PC-9 (cell line): ENCODE measurements at regions not wholly inside any gene's neighbourhood (a gene's known extent, or its start where the extent isn't known, plus 50 kb on each side); places are given as distances from the start of the nearest gene placed in this dataset.

Experiments used
- BruUV-seq: library from RNA; stranded (reverse); fragments of 400-500 nt; replicated peaks from 2 replicates; lab custom pipeline; 2021; lab: Mats Ljungman, UMichigan
- CTCF ChIA-PET: fragments of 300-600 bp; sonication (Branson Sonifier 250); formaldehyde crosslinking; loops from one replicate; lab custom pipeline; 2022; ENCODE audit warnings: antibody characterized with exemption; lab: Charles Lee
- POLR2A ChIA-PET: fragments of 300-600 bp; sonication (Branson Sonifier 250); formaldehyde crosslinking; loops from one replicate; lab custom pipeline; 2022; ENCODE audit warnings: antibody characterized with exemption; ENCODE audit not compliant: unreplicated experiment; lab: Charles Lee
- DNase-seq, 2 experiments: peaks; one replicate each; pipeline versions ENCODE4 v3.0.0 to v3.0.0-alpha.2; 2015 to 2022; ENCODE audit warnings: mixed read lengths in 1 of 2
- H2AFZ ChIP-seq: fragments of 200-600 bp; sonication (generic); 2 replicates; pipeline ENCODE4 v1.8.1; 2017; ENCODE audit warnings: antibody characterized with exemption
- H3F3A ChIP-seq: fragments of 200-600 bp; sonication (generic); 2 replicates; pipeline ENCODE4 v1.8.1; 2017; ENCODE audit warnings: antibody characterized with exemption, mild to moderate bottlenecking, low read depth; ENCODE audit not compliant: insufficient read depth
- H3K27ac ChIP-seq: fragments of 200-600 bp; sonication (generic); 2 replicates; pipeline ENCODE4 v1.6.1; 2016; ENCODE audit warnings: mixed run types
- H3K27me3 ChIP-seq: fragments of 200-600 bp; sonication (generic); 2 replicates; pipeline ENCODE4 v1.6.1; 2016; ENCODE audit warnings: low read depth, mixed run types; ENCODE audit not compliant: insufficient read depth
- H3K36me3 ChIP-seq: fragments of 200-600 bp; sonication (generic); 2 replicates; pipeline ENCODE4 v1.6.1; 2016; ENCODE audit warnings: low read depth, mixed run types
- H3K4me1 ChIP-seq: fragments of 200-600 bp; sonication (generic); replicated peaks from 2 replicates; pipeline ENCODE4 v1.6.1; 2016; ENCODE audit warnings: mixed run types; ENCODE audit not compliant: insufficient read depth
- H3K4me2 ChIP-seq: fragments of 200-600 bp; sonication (generic); 2 replicates; pipeline ENCODE4 v1.6.1; 2017; ENCODE audit warnings: mixed run types
- H3K4me3 ChIP-seq: fragments of 200-600 bp; sonication (generic); 2 replicates; pipeline ENCODE4 v1.6.1; 2016; ENCODE audit warnings: mixed run types
- H3K79me2 ChIP-seq: fragments of 200-600 bp; sonication (generic); 2 replicates; pipeline ENCODE4 v1.6.1; 2017; ENCODE audit warnings: low read depth, mixed run types
- H3K9me2 ChIP-seq: fragments of 200-600 bp; sonication (generic); 2 replicates; pipeline ENCODE4 v1.8.1; 2017; ENCODE audit warnings: mild to moderate bottlenecking; ENCODE audit not compliant: insufficient read depth
- H3K9me3 ChIP-seq: fragments of 200-600 bp; sonication (generic); 2 replicates; pipeline ENCODE4 v1.8.1; 2016; ENCODE audit warnings: low read depth; ENCODE audit not compliant: insufficient read depth
- H4K20me1 ChIP-seq: fragments of 200-600 bp; sonication (generic); 2 replicates; pipeline ENCODE4 v1.8.1; 2017; ENCODE audit not compliant: insufficient read depth
- EZH2 ChIP-seq: fragments of 200-600 bp; sonication (generic); IDR thresholded peaks from 2 replicates; pipeline ENCODE4 v1.8.0; 2017; ENCODE audit warnings: antibody characterized with exemption, low read depth
- intact Hi-C: fragments of 100-400 bp; cut with micrococcal nuclease; formaldehyde crosslinking; loops from one replicate; pipeline ENCODE4 v1.10.0; 2022; ENCODE audit not compliant: unreplicated experiment
- TF ChIP-seq, protein P1 (sequence below): fragments of 200-600 bp; sonication (generic); conservative IDR thresholded peaks from 2 replicates; pipeline ENCODE4 v1.6.1; 2017; ENCODE audit warnings: mixed run types, antibody characterized with exemption, mild to moderate bottlenecking, moderate library complexity

GRCh38 chr11:128181088-128181480, 406.3 kb downstream of the ETS1 start:
- DNase-seq = no peak
- no TSS peak for BruUV-seq
- Histone ChIP-seq H3K9me3 (peaks cover 11% of the 10 kb centered on the region), H3K4me3 (no peak overlapping the region), H3K36me3 (no peaks in the 10 kb centered on the region), H3F3A (no peaks in the 10 kb centered on the region), H3K4me1 (peaks cover 14% of the 10 kb centered on the region; the same call in 1 of the 2 replicates), H3K79me2 (no peaks in the 10 kb centered on the region), H2AFZ (no peak overlapping the region), H3K27me3 (no peaks in the 10 kb centered on the region), H3K9me2 (no peaks in the 10 kb centered on the region), H4K20me1 (no peaks in the 10 kb centered on the region), H3K27ac (peak overlapping the region; percentile 44; the same call in 1 of the 2 replicates), H3K4me2 (peak overlapping the region; percentile 24)
- ChIA-PET POLR2A (no interaction called here), CTCF (no interaction called here)
- TF ChIP-seq, protein P1, sequence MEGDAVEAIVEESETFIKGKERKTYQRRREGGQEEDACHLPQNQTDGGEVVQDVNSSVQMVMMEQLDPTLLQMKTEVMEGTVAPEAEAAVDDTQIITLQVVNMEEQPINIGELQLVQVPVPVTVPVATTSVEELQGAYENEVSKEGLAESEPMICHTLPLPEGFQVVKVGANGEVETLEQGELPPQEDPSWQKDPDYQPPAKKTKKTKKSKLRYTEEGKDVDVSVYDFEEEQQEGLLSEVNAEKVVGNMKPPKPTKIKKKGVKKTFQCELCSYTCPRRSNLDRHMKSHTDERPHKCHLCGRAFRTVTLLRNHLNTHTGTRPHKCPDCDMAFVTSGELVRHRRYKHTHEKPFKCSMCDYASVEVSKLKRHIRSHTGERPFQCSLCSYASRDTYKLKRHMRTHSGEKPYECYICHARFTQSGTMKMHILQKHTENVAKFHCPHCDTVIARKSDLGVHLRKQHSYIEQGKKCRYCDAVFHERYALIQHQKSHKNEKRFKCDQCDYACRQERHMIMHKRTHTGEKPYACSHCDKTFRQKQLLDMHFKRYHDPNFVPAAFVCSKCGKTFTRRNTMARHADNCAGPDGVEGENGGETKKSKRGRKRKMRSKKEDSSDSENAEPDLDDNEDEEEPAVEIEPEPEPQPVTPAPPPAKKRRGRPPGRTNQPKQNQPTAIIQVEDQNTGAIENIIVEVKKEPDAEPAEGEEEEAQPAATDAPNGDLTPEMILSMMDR = no peak
- TF ChIP-seq EZH2 = no peak
- intact Hi-C loops = no loop called here

GRCh38 chr11:128180441-128181087, 406.8 kb downstream of the ETS1 start:
- Histone ChIP-seq H4K20me1 (no peaks in the 10 kb centered on the region), H2AFZ (0 out of 2 replicates have a peak overlapping the region, but pooled peaks have one; percentile 45), H3K9me2 (no peaks in the 10 kb centered on the region), H3K79me2 (no peaks in the 10 kb centered on the region), H3K4me3 (no peak overlapping the region), H3K36me3 (no peaks in the 10 kb centered on the region), H3F3A (no peaks in the 10 kb centered on the region), H3K9me3 (peaks cover 11% of the 10 kb centered on the region), H3K27me3 (no peaks in the 10 kb centered on the region), H3K4me2 (peak overlapping the region; percentile 24), H3K4me1 (peaks cover 14% of the 10 kb centered on the region; the same call in 1 of the 2 replicates), H3K27ac (peak overlapping the region; percentile 44; the same call in 1 of the 2 replicates)
- ChIA-PET POLR2A (interaction anchor here (0.6 kb wide), 1 partner anchor 178 kb away, joined by 7 read pairs; no protein-coding TSS in a partner anchor), CTCF (interaction anchor here (0.6 kb wide), 1 partner anchor 15 kb away, joined by 4 read pairs; no protein-coding TSS in a partner anchor)
- TF ChIP-seq, protein P1 = no peak
- no peak for TF ChIP-seq EZH2
- intact Hi-C loops = loop anchor here (1.0 kb wide), 1 partner anchor 28 kb away; no protein-coding TSS in a partner anchor
- DNase-seq = peak; percentile 21 to 57
- no TSS peak for BruUV-seq

GRCh38 chr11:128179512-128179911, 407.8 kb downstream of the ETS1 start:
- Histone ChIP-seq H3K4me2 (no peak overlapping the region), H3K4me3 (no peak overlapping the region), H3K9me2 (no peaks in the 10 kb centered on the region), H4K20me1 (no peaks in the 10 kb centered on the region), H3K4me1 (peaks cover 14% of the 10 kb centered on the region; the same call in 1 of the 2 replicates), H3K79me2 (no peaks in the 10 kb centered on the region), H3K27ac (no peak overlapping the region; the same call in 1 of the 2 replicates), H3F3A (no peaks in the 10 kb centered on the region), H3K27me3 (no peaks in the 10 kb centered on the region), H2AFZ (no peak overlapping the region), H3K9me3 (peaks cover 5% of the 10 kb centered on the region; the same call in 1 of the 2 replicates), H3K36me3 (no peaks in the 10 kb centered on the region)
- CTCF ChIA-PET = no interaction called here
- DNase-seq = no peak
- BruUV-seq = no TSS peak
- POLR2A ChIA-PET = interaction anchor here (0.5 kb wide), 1 partner anchor 14 kb away, joined by 6 read pairs; no protein-coding TSS in a partner anchor
- intact Hi-C loops = loop anchor here (10.0 kb wide), 1 partner anchor 265 kb away; no protein-coding TSS in a partner anchor
- TF ChIP-seq, protein P1 = no peak
- TF ChIP-seq EZH2 = no peak
